H1 (cell line): ENCODE measurements at regions not wholly inside any gene's neighbourhood (a gene's known extent, or its start where the extent isn't known, plus 50 kb on each side); places are given as distances from the start of the nearest gene placed in this dataset.

Source experiments
- JUND ChIP-seq: IDR thresholded peaks from 2 replicates; pipeline ENCODE4 v1.6.1; 2011; ENCODE audit warnings: mild to moderate bottlenecking, improper control_type of control experiment, low read length
- SIRT6 ChIP-seq: IDR thresholded peaks from one replicate; pipeline ENCODE4 v1.7.1; 2012; ENCODE audit warnings: low read length, inconsistent platforms
- SP1 ChIP-seq: IDR thresholded peaks from 2 replicates; pipeline ENCODE4 v1.6.1; 2011; ENCODE audit warnings: low read depth, low read length
- SUZ12 ChIP-seq: fragments of 200-600 bp; sonication (generic); IDR thresholded peaks from 2 replicates; pipeline ENCODE4 v1.6.1; 2012; ENCODE audit warnings: mild to moderate bottlenecking, inconsistent platforms, low read length, moderate library complexity, mixed read lengths
- ZNF274 ChIP-seq: IDR thresholded peaks from 2 replicates; pipeline ENCODE4 v1.7.0; 2012; ENCODE audit warnings: low read length, borderline replicate concordance; ENCODE audit errors: extremely low read depth
- TF ChIP-seq, protein P1 (sequence below): IDR thresholded peaks from 2 replicates; pipeline ENCODE4 v1.6.1; 2012; ENCODE audit warnings: inconsistent platforms

DNA sequence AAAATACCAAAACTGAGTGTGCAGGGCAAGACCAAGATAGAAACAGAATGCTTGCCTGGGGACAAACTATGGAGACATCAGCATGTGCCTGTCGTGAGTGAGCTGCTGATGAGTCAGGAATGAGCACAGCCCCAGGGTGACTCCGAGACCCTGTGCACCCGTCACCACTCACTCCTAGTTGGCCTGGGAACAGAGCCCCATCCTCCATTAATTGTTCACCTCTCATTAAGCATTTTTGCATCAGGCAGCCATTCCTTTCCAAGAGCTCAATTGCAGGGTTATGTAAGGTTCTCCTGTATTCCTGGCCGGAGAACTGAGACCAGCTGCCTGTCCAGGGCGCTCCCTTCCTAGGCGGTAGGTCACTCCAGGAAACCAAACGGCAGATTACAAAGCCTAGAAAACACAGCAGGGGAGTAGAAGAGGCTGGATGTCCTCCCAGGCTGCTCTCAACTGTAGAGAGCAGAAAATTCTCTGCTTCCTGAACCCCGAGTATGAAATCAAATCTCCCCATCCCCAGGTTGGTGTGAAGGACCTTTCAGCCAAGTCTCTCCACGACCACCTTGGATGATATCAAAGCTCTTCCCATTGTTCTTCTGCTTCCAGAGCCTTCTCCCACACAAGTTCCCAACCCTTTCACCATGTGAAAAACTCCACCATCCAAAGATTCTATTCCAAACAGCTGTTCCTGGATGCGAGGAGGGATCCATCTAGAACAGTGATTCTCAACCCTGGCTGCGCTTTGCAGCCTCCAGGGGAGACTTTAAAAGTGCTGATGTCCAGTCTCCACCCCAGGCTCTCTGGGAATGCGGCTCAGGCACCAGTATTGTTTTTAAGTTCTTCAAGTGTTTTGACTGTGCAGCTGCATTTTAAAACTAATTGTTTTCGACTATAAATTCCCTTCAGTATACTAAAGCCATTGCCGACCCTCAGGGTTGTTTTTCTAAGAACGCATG is 532.6 kb upstream of the JARID2 start (continued):
- TF ChIP-seq SP1, result no peak
- TF ChIP-seq SUZ12, result no peak
- TF ChIP-seq, protein P1, sequence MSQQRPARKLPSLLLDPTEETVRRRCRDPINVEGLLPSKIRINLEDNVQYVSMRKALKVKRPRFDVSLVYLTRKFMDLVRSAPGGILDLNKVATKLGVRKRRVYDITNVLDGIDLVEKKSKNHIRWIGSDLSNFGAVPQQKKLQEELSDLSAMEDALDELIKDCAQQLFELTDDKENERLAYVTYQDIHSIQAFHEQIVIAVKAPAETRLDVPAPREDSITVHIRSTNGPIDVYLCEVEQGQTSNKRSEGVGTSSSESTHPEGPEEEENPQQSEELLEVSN, result no peak
- no peak for TF ChIP-seq SIRT6
- TF ChIP-seq ZNF274, result no peak
- TF ChIP-seq JUND, result no peak
